ENCODE measurements at regions not wholly inside any gene's neighbourhood (a gene's known extent, or its start where the extent isn't known, plus 50 kb on each side); places are given as distances from the start of the nearest gene placed in this dataset.
"Not testable (repeated sequence)": the region's sequence is repeated elsewhere in the genome, so short reads cannot be mapped to it uniquely, and the experiment has no call there.

DNA sequence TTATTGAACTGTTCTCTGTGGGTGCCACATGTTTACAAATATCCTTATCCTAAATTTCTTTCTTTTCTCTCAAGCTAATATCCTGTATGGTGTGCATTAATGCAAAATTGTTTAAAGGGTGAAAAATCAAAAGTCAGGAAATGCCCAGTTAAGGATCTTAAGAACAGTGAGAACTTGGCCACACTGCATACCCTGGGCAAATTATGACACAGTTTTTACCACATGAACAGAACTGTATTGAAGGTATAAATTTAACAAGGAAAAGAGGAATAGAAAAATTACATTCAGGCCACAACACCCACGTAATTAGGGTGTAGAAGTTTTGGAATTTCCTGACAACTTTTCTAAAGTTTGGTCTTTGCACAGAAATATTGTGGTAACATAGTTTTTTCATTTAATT is 94.4 kb upstream of the HCCS start:
- ChIA-PET CTCF (ENCODE audit: partially characterized antibody) (no interaction called here), POLR2A (ENCODE audit: partially characterized antibody) (no interaction called here)
- no peak overlapping the region for H2BK120ac ChIP-seq (replicated peaks; ENCODE audit: low read depth, low read length)
- no peak overlapping the region for H2BK20ac ChIP-seq (ENCODE audit: low read length)
- H3K79me2 ChIP-seq (ENCODE audit: control insufficient read depth in 1 of 2, insufficient read depth in 2 of 2, low read length in 2 of 2), result no peaks in the 10 kb centered on the region
- no peak overlapping the region for H2BK15ac ChIP-seq (ENCODE audit: low read length)
- no peak for FAIRE-seq
- no peak overlapping the region for H3K4me3 ChIP-seq (ENCODE audit: extremely low read depth in 1 of 4, insufficient read depth in 2 of 4, low read depth in 3 of 4, low read length in 4 of 4)
- no peak overlapping the region for H3K4me2 ChIP-seq (ENCODE audit: insufficient read depth in 1 of 2, low read depth in 2 of 2, low read length in 2 of 2)
- no peak overlapping the region for H2AK5ac ChIP-seq (ENCODE audit: low read depth, low read length)
- no peaks in the 10 kb centered on the region for H3K9me3 ChIP-seq (ENCODE audit: insufficient read depth in 2 of 2, low read depth in 1 of 2, low read length in 1 of 2)
- H3K79me1 ChIP-seq (ENCODE audit: low read depth, low read length), result no peaks in the 10 kb centered on the region
- no peak overlapping the region for H2AFZ ChIP-seq (ENCODE audit: low read length)
- no peaks in the 10 kb centered on the region for H3K23me2 ChIP-seq (ENCODE audit: low read depth, low read length)
- H3K23ac ChIP-seq (ENCODE audit: insufficient read length), result no peak overlapping the region
- TF ChIP-seq EZH2 (IDR thresholded peaks at IDR 0.05; ENCODE audit: low read depth, low read length, severe bottlenecking), result no peak
- TF ChIP-seq POLR2A (IDR thresholded peaks at IDR 0.05; ENCODE audit: control extremely low read depth in 1 of 2, low read depth in 2 of 2, low read length in 2 of 2), result no peak
- TF ChIP-seq JUN (IDR thresholded peaks at IDR 0.05; ENCODE audit: low read depth, low read length), result no peak
- no peak for TF ChIP-seq MAFK (IDR thresholded peaks at IDR 0.05; ENCODE audit: low read depth, low read length)
- H2BK12ac ChIP-seq (ENCODE audit: low read depth, low read length), result no peak overlapping the region
- no peak overlapping the region for H3K18ac ChIP-seq (ENCODE audit: extremely low read depth, low read length)
- H3K14ac ChIP-seq (ENCODE audit: insufficient read length), result no peak overlapping the region
- H3K4ac ChIP-seq (replicated peaks; ENCODE audit: insufficient read length, low read depth, low read length), result no peak overlapping the region
- no peak overlapping the region for H3K56ac ChIP-seq (replicated peaks; ENCODE audit: insufficient read length, low read depth, low read length)
- H3K9ac ChIP-seq (replicated peaks in 1 of 4; ENCODE audit: extremely low read depth in 1 of 4, low read depth in 3 of 4, low read length in 3 of 4), result no peak overlapping the region
- no peak overlapping the region for H3K27ac ChIP-seq (ENCODE audit: low read depth, low read length)
- DNase-seq (ENCODE audit: low read depth in 1 of 2, low spot score in 2 of 2), result no peak
- H4K5ac ChIP-seq (ENCODE audit: insufficient read length, low read depth, low read length), result no peak overlapping the region
- no peaks in the 10 kb centered on the region for H3K4me1 ChIP-seq (replicated peaks in 1 of 4; ENCODE audit: control insufficient read depth in 3 of 4, insufficient read depth in 4 of 4, low read length in 3 of 4)
- H4K91ac ChIP-seq (replicated peaks; ENCODE audit: insufficient read length, low read length), result no peak overlapping the region
- 100% methylated on average over 1 of the region's 1 CpG; no CpG with 5 or more reads in 1 of the 2 experiments for WGBS, 2 experiments (ENCODE audit: extremely low coverage in 1 of 2, insufficient coverage in 1 of 2, insufficient read length in 1 of 2, insufficient replicate concordance in 2 of 2, low coverage in 1 of 2, low lambda C conversion rate in 2 of 2, missing lambda C conversion rate in 1 of 2)
- no peaks in the 10 kb centered on the region for H3K27me3 ChIP-seq (replicated peaks in 1 of 4; ENCODE audit: control insufficient read depth in 3 of 4, extremely low read depth in 1 of 4, insufficient read depth in 3 of 4, low read length in 3 of 4)
- no peaks in the 10 kb centered on the region for H3K36me3 ChIP-seq (ENCODE audit: control insufficient read depth in 2 of 4, insufficient read depth in 4 of 4, low read length in 3 of 4)
- H4K8ac ChIP-seq (ENCODE audit: extremely low read depth, insufficient read depth, low read length), result no peak overlapping the region
- H2BK5ac ChIP-seq (ENCODE audit: low read depth, low read length), result no peak overlapping the region
- no peaks in the 10 kb centered on the region for H4K20me1 ChIP-seq (replicated peaks in 1 of 2; ENCODE audit: control insufficient read depth in 1 of 2, insufficient read depth in 2 of 2, low read length in 2 of 2)

DNA sequence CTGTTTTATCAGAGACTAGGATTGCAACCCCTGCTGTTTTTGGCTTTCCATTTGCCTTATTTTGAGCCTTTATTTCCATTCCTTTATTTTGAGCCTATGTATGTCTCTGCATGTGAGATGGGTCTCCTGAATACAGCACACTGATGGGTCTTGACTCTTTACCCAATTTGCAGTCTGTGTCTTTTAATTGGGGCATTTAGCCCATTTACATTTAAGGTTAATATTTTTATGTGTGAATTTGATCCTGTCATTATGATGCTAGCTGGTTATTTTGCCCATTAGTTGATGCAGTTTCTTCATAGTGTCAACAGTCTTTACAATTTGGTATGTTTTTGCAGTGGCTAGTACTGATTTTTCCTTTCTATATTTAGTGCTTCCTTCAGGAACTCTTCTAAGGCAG is 88.5 kb upstream of the HCCS start:
- H2AFZ ChIP-seq (ENCODE audit: low read length); H3K56ac ChIP-seq (replicated peaks; ENCODE audit: insufficient read length, low read depth, low read length); H3K23ac ChIP-seq (ENCODE audit: insufficient read length); H2BK20ac ChIP-seq (ENCODE audit: low read length); H3K14ac ChIP-seq (ENCODE audit: insufficient read length); FAIRE-seq; DNase-seq (ENCODE audit: low read depth in 1 of 2, low spot score in 2 of 2); H3K4me1 ChIP-seq (replicated peaks in 1 of 4; ENCODE audit: control insufficient read depth in 3 of 4, insufficient read depth in 4 of 4, low read length in 3 of 4); H2BK5ac ChIP-seq (ENCODE audit: low read depth, low read length); H4K91ac ChIP-seq (replicated peaks; ENCODE audit: insufficient read length, low read length); H4K20me1 ChIP-seq (replicated peaks in 1 of 2; ENCODE audit: control insufficient read depth in 1 of 2, insufficient read depth in 2 of 2, low read length in 2 of 2); POLR2A ChIA-PET (ENCODE audit: partially characterized antibody); H2BK12ac ChIP-seq (ENCODE audit: low read depth, low read length); H3K79me1 ChIP-seq (ENCODE audit: low read depth, low read length); H3K9me3 ChIP-seq (ENCODE audit: insufficient read depth in 2 of 2, low read depth in 1 of 2, low read length in 1 of 2); H4K8ac ChIP-seq (ENCODE audit: extremely low read depth, insufficient read depth, low read length); H2AK5ac ChIP-seq (ENCODE audit: low read depth, low read length); H3K4me2 ChIP-seq (ENCODE audit: insufficient read depth in 1 of 2, low read depth in 2 of 2, low read length in 2 of 2); H3K27me3 ChIP-seq (replicated peaks in 1 of 4; ENCODE audit: control insufficient read depth in 3 of 4, extremely low read depth in 1 of 4, insufficient read depth in 3 of 4, low read length in 3 of 4); H2BK120ac ChIP-seq (replicated peaks; ENCODE audit: low read depth, low read length); H3K36me3 ChIP-seq (ENCODE audit: control insufficient read depth in 2 of 4, insufficient read depth in 4 of 4, low read length in 3 of 4); H4K5ac ChIP-seq (ENCODE audit: insufficient read length, low read depth, low read length); H3K18ac ChIP-seq (ENCODE audit: extremely low read depth, low read length); CTCF ChIA-PET (ENCODE audit: partially characterized antibody); H3K79me2 ChIP-seq (ENCODE audit: control insufficient read depth in 1 of 2, insufficient read depth in 2 of 2, low read length in 2 of 2); H3K4ac ChIP-seq (replicated peaks; ENCODE audit: insufficient read length, low read depth, low read length); H3K9ac ChIP-seq (replicated peaks in 1 of 4; ENCODE audit: extremely low read depth in 1 of 4, low read depth in 3 of 4, low read length in 3 of 4); H2BK15ac ChIP-seq (ENCODE audit: low read length); H3K4me3 ChIP-seq (ENCODE audit: extremely low read depth in 1 of 4, insufficient read depth in 2 of 4, low read depth in 3 of 4, low read length in 4 of 4); H3K23me2 ChIP-seq (ENCODE audit: low read depth, low read length); H3K27ac ChIP-seq (ENCODE audit: low read depth, low read length): not testable (repeated sequence)
